HG02840 (cell line): ENCODE measurements at regions not wholly inside any gene's neighbourhood (a gene's known extent, or its start where the extent isn't known, plus 50 kb on each side); places are given as distances from the start of the nearest gene placed in this dataset.

Source experiments
- ATAC-seq: cut with Tn5 transposase; IDR thresholded peaks from one replicate; pipeline ENCODE4 v1.9.1; 2021; ENCODE audit warnings: mild to moderate bottlenecking, moderate library complexity, moderate number of reproducible peaks; ENCODE audit not compliant: unreplicated experiment, low FRiP score

- no peak for ATAC-seq
Measured at GRCh38 chr5:126168785-126169184, 254.4 kb upstream of the GRAMD2B start.

DNA sequence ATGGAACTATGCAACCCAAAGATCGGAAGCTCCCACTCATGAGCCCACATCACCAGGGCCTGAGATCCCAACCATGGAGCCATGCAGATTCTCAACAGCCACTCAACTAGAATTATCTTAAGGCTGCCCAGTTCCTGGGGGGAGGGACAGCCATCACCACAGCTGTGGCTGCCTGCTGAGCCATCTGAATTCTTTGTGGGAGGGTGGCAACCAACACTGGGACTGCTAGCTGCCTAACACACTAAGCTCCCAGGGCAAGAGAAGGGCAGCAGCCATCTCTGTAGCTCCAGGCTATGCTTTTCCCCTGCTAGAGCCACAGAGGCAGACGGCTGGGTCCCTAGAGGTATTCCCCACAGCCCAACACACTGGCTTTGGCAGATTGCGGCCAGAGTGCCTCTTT is 251.3 kb upstream of the GRAMD2B start:
- ATAC-seq: no peak

GRCh38 chr5:126172812-126173211 is 250.4 kb upstream of the GRAMD2B start:
- ATAC-seq: no peak

GRCh38 chr5:126178521-126178920 is 244.7 kb upstream of the GRAMD2B start:
- no peak for ATAC-seq

DNA sequence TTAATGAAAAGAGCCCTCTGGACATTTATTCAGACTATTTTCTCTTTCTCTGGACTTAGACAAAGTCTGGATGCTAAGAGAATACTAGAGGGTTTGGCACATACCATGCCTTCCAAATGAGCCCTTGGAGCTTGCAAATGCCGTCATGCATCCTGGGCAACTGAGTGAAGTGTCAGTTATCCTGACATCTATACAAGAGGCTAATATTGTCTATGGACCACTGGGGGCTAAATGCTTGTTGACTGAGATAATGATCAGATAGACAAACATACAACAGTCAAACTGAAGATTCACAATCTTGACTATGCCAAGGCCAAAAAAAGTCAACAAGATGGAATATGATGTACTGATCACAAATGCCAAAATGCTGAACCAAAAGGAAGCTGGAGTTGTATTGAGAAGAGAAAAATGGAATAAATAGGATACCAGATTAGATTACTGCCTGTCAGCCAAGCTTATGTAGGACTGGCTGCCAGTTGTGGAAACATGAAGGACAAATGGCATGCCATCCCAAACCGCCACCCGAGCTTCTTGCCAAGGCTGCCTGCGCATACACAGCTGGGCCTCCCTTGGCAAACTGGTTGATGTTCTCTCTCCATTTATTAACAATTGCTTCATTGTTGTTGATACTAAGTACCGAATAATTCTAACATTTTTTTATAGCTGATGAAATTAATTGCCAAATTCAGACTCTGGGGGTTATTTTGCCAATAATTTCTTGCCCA is 240.1 kb upstream of the GRAMD2B start:
- no peak for ATAC-seq

GRCh38 chr5:126184474-126184873 is 238.7 kb upstream of the GRAMD2B start:
- ATAC-seq: no peak

DNA sequence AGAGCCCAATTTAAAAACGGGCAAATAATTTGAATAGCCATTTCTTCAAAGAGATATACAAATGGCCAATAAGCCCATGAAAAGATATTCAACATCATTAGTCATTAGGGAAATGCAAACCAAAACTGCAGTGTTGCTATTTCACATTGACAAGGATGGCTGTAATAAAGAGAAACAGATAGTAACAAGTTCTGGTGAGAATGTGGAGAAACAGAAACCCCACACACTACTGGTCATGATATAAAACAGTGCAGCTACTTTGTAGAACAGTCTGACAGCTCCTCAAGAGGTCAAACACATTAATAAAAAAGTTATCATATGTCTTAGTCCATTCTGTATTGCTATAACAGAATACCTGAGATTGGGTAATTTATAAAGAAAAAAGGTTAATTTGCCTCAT is 237.0 kb upstream of the GRAMD2B start:
- no peak for ATAC-seq

- ATAC-seq: no peak
Measured at GRCh38 chr5:126188804-126189203, 234.4 kb upstream of the GRAMD2B start.

GRCh38 chr5:126189231-126189630 is 234.0 kb upstream of the GRAMD2B start:
- ATAC-seq: no peak

- no peak for ATAC-seq
Measured at GRCh38 chr5:126189862-126190261, 233.3 kb upstream of the GRAMD2B start.

- no peak for ATAC-seq
Measured at GRCh38 chr5:126192226-126192625, 231.0 kb upstream of the GRAMD2B start.

DNA sequence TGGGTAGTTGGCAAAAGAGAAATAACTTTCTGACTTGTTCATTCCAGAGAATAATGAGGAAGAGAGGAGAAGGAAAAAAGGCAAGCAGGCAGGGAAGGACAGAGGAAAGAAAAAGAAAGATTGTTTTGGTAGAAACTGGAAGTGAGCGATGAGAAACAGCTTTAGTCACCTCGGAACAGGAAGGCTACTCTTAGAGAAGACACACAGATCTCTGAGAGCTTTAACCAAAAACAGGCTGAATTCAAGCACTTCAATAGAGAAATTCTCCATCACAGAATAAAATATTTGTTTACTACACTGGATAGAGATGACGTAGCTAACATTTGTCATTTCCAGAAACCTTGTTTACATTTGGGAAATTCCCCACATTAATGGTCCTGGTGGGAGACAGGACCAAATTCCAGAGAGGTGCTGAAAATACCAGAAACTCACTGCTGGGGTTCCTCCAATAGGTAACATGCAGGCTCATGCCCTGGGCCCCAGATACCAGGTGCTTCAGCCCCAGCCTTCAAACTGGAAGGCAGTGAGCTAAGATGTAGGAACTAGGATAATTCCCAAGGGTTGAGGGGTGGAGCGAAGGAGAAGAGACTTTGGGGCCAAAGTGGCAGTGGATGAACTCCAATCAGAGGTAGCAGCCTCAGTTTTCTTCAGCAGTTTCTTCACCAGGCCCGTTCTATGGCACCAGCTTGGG is 227.7 kb upstream of the GRAMD2B start:
- no peak for ATAC-seq

GRCh38 chr5:126198531-126198930 is 224.7 kb upstream of the GRAMD2B start:
- no peak for ATAC-seq

GRCh38 chr5:126199467-126199866 is 223.7 kb upstream of the GRAMD2B start:
- no peak for ATAC-seq

- ATAC-seq: no peak
Measured at GRCh38 chr5:126208691-126209090, 214.5 kb upstream of the GRAMD2B start.

DNA sequence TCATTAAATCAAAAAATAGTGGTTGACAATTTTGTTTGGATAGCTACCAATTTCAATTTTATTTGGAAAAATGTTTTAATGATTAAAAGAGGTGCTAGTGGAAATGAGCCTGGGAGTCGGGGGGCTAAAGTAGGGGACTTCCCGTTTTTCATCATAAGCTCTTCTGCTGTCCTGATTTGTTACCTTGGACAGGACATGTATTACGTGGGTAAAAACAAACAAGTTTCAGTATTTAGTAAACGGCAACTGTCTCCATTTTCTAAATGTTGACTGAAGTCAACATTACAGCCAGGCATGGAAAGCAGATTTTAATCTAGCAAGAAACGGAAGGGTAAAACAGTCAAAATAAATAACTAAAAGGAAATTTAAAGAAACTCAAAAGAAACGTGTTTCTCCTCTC is 212.3 kb upstream of the GRAMD2B start:
- ATAC-seq: no peak

DNA sequence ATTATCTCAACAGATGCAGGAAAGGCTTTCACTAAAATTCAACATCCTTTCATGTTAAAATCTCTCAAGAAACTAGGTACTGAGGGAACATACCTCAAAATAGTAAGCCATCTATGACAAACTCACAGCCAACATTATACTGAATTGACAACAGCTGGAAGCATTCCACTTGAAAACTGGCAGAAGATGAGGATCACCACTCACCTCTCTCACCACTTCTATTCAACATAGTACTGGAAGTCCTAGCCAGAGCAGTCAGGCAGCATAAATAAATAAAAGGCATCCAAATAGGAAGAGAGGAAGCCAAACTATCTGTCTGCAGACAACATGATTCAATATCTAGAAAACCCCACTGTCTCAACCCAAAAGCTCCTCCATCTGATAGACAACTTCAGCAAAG is 203.6 kb upstream of the GRAMD2B start:
- ATAC-seq: no peak

GRCh38 chr5:126220725-126221124 is 202.5 kb upstream of the GRAMD2B start:
- no peak for ATAC-seq

- ATAC-seq: no peak
Measured at GRCh38 chr5:126228934-126229333, 194.3 kb upstream of the GRAMD2B start.

- no peak for ATAC-seq
Measured at GRCh38 chr5:126233256-126233655, 190.0 kb upstream of the GRAMD2B start.

- no peak for ATAC-seq
Measured at GRCh38 chr5:126234563-126235195, 188.5 kb upstream of the GRAMD2B start.

- ATAC-seq: no peak
Measured at GRCh38 chr5:126235628-126236027, 187.6 kb upstream of the GRAMD2B start.
